Smooth muscle cell (in vitro differentiated cells): ENCODE measurements at regions not wholly inside any gene's neighbourhood (a gene's known extent, or its start where the extent isn't known, plus 50 kb on each side); places are given as distances from the start of the nearest gene placed in this dataset.

Source experiments
- DNase-seq: peaks from one replicate; lab custom pipeline; 2025; ENCODE audit not compliant: unreplicated experiment; lab: John Stamatoyannopoulos, UW
- H2AFZ ChIP-seq: fragments of 200-600 bp; sonication (generic); 2 replicates; pipeline ENCODE4 v1.6.0; 2016; ENCODE audit warnings: antibody characterized with exemption, low read depth, mild to moderate bottlenecking
- H3F3A ChIP-seq: fragments of 200-600 bp; sonication (generic); 2 replicates; pipeline ENCODE4 v1.6.0; 2017; ENCODE audit warnings: antibody characterized with exemption, low read depth
- H3K27ac ChIP-seq: fragments of 200-600 bp; sonication (generic); 2 replicates; pipeline ENCODE4 v1.5.1; 2016; ENCODE audit warnings: low read depth, mild to moderate bottlenecking
- H3K27me3 ChIP-seq: fragments of 200-600 bp; sonication (generic); 2 replicates; pipeline ENCODE4 v1.6.1; 2016; ENCODE audit warnings: low read depth, mild to moderate bottlenecking
- H3K36me3 ChIP-seq: fragments of 200-600 bp; sonication (generic); 2 replicates; pipeline ENCODE4 v1.5.1; 2016; ENCODE audit warnings: low read depth
- H3K4me1 ChIP-seq: fragments of 200-600 bp; sonication (generic); 2 replicates; pipeline ENCODE4 v1.5.1; 2016; ENCODE audit warnings: low read depth
- H3K4me2 ChIP-seq: fragments of 200-600 bp; sonication (generic); 2 replicates; pipeline ENCODE4 v1.6.0; 2016; ENCODE audit warnings: mild to moderate bottlenecking
- H3K4me3 ChIP-seq: fragments of 200-600 bp; sonication (generic); 2 replicates; pipeline ENCODE4 v1.5.1; 2016; ENCODE audit warnings: mild to moderate bottlenecking
- H3K79me2 ChIP-seq: fragments of 200-600 bp; sonication (generic); 2 replicates; pipeline ENCODE4 v1.6.0; 2016; ENCODE audit warnings: low read depth, mild to moderate bottlenecking
- H3K9ac ChIP-seq: fragments of 200-600 bp; sonication (generic); 2 replicates; pipeline ENCODE4 v1.6.0; 2016; ENCODE audit warnings: low read depth
- H3K9me3 ChIP-seq: fragments of 200-600 bp; sonication (generic); replicated peaks from 2 replicates; pipeline ENCODE4 v1.5.1; 2016; ENCODE audit warnings: low read depth
- H4K20me1 ChIP-seq: fragments of 200-600 bp; sonication (generic); 2 replicates; pipeline ENCODE4 v1.6.0; 2016; ENCODE audit warnings: low read depth
- WGBS: methylation state at CpG from one replicate; pipeline ENCODE4 v1.1.7; 2016; ENCODE audit warnings: low lambda C conversion rate; 5-methylcytosine and 5-hydroxymethylcytosine counted together
- TF ChIP-seq, protein P1 (sequence below): fragments of 200-600 bp; sonication (generic); IDR thresholded peaks from 2 replicates; pipeline ENCODE4 v1.5.1; 2017; ENCODE audit warnings: borderline replicate concordance, mild to moderate bottlenecking, antibody characterized with exemption; ENCODE audit not compliant: insufficient read depth, poor library complexity, severe bottlenecking

GRCh38 chr22:47250995-47251765 is 488.7 kb downstream of the TBC1D22A start:
- Histone ChIP-seq H3K36me3 (no peaks in the 10 kb centered on the region), H3K4me2 (no peak overlapping the region), H3F3A (no peaks in the 10 kb centered on the region), H3K9me3 (no peaks in the 10 kb centered on the region), H3K79me2 (no peaks in the 10 kb centered on the region), H3K4me1 (no peaks in the 10 kb centered on the region), H3K27me3 (no peaks in the 10 kb centered on the region), H3K9ac (no peak overlapping the region), H3K27ac (no peak overlapping the region), H2AFZ (no peak overlapping the region), H4K20me1 (no peaks in the 10 kb centered on the region), H3K4me3 (no peak overlapping the region)
- TF ChIP-seq, protein P1, sequence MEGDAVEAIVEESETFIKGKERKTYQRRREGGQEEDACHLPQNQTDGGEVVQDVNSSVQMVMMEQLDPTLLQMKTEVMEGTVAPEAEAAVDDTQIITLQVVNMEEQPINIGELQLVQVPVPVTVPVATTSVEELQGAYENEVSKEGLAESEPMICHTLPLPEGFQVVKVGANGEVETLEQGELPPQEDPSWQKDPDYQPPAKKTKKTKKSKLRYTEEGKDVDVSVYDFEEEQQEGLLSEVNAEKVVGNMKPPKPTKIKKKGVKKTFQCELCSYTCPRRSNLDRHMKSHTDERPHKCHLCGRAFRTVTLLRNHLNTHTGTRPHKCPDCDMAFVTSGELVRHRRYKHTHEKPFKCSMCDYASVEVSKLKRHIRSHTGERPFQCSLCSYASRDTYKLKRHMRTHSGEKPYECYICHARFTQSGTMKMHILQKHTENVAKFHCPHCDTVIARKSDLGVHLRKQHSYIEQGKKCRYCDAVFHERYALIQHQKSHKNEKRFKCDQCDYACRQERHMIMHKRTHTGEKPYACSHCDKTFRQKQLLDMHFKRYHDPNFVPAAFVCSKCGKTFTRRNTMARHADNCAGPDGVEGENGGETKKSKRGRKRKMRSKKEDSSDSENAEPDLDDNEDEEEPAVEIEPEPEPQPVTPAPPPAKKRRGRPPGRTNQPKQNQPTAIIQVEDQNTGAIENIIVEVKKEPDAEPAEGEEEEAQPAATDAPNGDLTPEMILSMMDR, result no peak
- DNase-seq, result no peak
- 72% methylated on average over 12 of the region's 12 CpGs for WGBS

GRCh38 chr22:47249370-47249928 is 487.0 kb downstream of the TBC1D22A start:
- H3K4me1 ChIP-seq, result no peaks in the 10 kb centered on the region
- H3K4me3 ChIP-seq, result no peak overlapping the region
- no peaks in the 10 kb centered on the region for H3K79me2 ChIP-seq
- no peaks in the 10 kb centered on the region for H3K36me3 ChIP-seq
- DNase-seq, result no peak
- H3K4me2 ChIP-seq, result no peak overlapping the region
- no peaks in the 10 kb centered on the region for H4K20me1 ChIP-seq
- WGBS, result 52% methylated on average over 8 of the region's 8 CpGs
- H3K9me3 ChIP-seq, result peaks cover 4% of the 10 kb centered on the region
- no peak overlapping the region for H3K27ac ChIP-seq
- H2AFZ ChIP-seq, result no peak overlapping the region
- no peak overlapping the region for H3K9ac ChIP-seq
- H3K27me3 ChIP-seq, result no peaks in the 10 kb centered on the region
- TF ChIP-seq, protein P1, result no peak
- H3F3A ChIP-seq, result no peaks in the 10 kb centered on the region

DNA sequence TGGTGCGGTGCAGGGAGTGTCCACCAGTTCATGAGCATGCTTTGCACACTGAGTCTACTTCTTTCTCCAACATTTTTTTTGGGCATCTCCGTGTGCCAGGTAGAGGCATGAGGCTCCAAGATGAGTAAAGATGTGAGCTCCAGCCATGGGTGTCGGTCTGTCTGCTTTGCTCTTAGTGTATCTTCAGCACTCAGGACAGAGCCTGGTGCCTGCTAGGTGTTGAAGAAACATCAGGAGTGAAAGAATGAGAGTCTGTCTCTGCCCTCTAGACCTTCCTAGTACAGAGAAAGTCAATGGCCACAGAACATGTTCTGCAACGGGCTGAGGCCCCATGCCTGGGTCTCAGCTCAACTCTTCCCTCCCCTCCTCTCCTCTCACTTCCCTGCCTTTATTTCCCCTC is 486.5 kb downstream of the TBC1D22A start:
- Histone ChIP-seq H3K27ac (no peak overlapping the region), H3F3A (no peaks in the 10 kb centered on the region), H4K20me1 (no peaks in the 10 kb centered on the region), H2AFZ (no peak overlapping the region), H3K4me1 (no peaks in the 10 kb centered on the region), H3K27me3 (no peaks in the 10 kb centered on the region), H3K9ac (no peak overlapping the region), H3K4me3 (no peak overlapping the region), H3K4me2 (no peak overlapping the region), H3K36me3 (no peaks in the 10 kb centered on the region), H3K79me2 (no peaks in the 10 kb centered on the region), H3K9me3 (peaks cover 4% of the 10 kb centered on the region)
- TF ChIP-seq, protein P1, result no peak
- WGBS, result 53% methylated on average over 4 of the region's 4 CpGs
- DNase-seq, result no peak
